ENCODE measurements at regions not wholly inside any gene's neighbourhood (a gene's known extent, or its start where the extent isn't known, plus 50 kb on each side); places are given as distances from the start of the nearest gene placed in this dataset.
A peak's percentile ranks its signal among the peaks of the same experiment; 100 is the strongest.

- Mint-ChIP-seq H3K27me3 (no peaks in the 10 kb centered on the region), H3K36me3 (ENCODE audit: low read depth) (no peaks in the 10 kb centered on the region), H3K4me3 (no peak overlapping the region), H3K9me3 (peaks cover 2% of the 10 kb centered on the region), H3K4me1 (ENCODE audit: low read depth) (no peaks in the 10 kb centered on the region), H3K27ac (no peak overlapping the region)
- Histone ChIP-seq H3K4me3 (ENCODE audit: low read length) (no peak overlapping the region), H3K4me1 (ENCODE audit: insufficient read depth, low read length) (no peaks in the 10 kb centered on the region), H3K36me3 (ENCODE audit: insufficient read depth, low read length) (no peaks in the 10 kb centered on the region), H3K27ac (ENCODE audit: low read depth in 1 of 2, low read length in 2 of 2) (no peak overlapping the region), H3K27me3 (ENCODE audit: control insufficient read depth in 1 of 2, insufficient read depth in 2 of 2, low read length in 2 of 2) (no peaks in the 10 kb centered on the region), H3K9me3 (ENCODE audit: control insufficient read depth in 1 of 2, insufficient read depth in 1 of 2, low read length in 2 of 2) (no peaks in the 10 kb centered on the region)
- no peak for ATAC-seq (ENCODE audit: poor library complexity)
- POLR2A ChIA-PET = no interaction called here
- DNase-seq = no peak
- intact Hi-C loops (cut with DNase I, micrococcal nuclease) = no loop called here
- CTCF ChIA-PET = interaction anchor here (0.6 kb wide), 1 partner anchor 90 kb away, joined by 3 read pairs; no protein-coding TSS in a partner anchor
- TF ChIP-seq CTCF (IDR thresholded peaks at IDR 0.05) = no peak
Measured at GRCh38 chr4:64166365-64166764, 242.9 kb downstream of the TECRL start.

GRCh38 chr4:64158648-64159326 lies 250.5 kb downstream of the TECRL start:
- Mint-ChIP-seq H3K4me3 (no peak overlapping the region), H3K36me3 (ENCODE audit: low read depth) (no peaks in the 10 kb centered on the region), H3K27ac (no peak overlapping the region), H3K4me1 (ENCODE audit: low read depth) (peaks cover 5% of the 10 kb centered on the region), H3K27me3 (no peaks in the 10 kb centered on the region), H3K9me3 (no peaks in the 10 kb centered on the region)
- ATAC-seq (ENCODE audit: poor library complexity) (no peak), DNase-seq (peak in 6 of 14 experiments; percentile 0 to 40 (median 15))
- Histone ChIP-seq H3K4me1 (ENCODE audit: insufficient read depth, low read length) (no peaks in the 10 kb centered on the region), H3K27me3 (ENCODE audit: control insufficient read depth in 1 of 2, insufficient read depth in 2 of 2, low read length in 2 of 2) (no peaks in the 10 kb centered on the region), H3K4me3 (ENCODE audit: low read length) (no peak overlapping the region), H3K36me3 (ENCODE audit: insufficient read depth, low read length) (no peaks in the 10 kb centered on the region), H3K9me3 (ENCODE audit: control insufficient read depth in 1 of 2, insufficient read depth in 1 of 2, low read length in 2 of 2) (no peaks in the 10 kb centered on the region), H3K27ac (ENCODE audit: low read depth in 1 of 2, low read length in 2 of 2) (no peak overlapping the region)
- TF ChIP-seq CTCF (IDR thresholded peaks at IDR 0.05) = peak; percentile 58
- ChIA-PET CTCF (no interaction called here), POLR2A (no interaction called here)
- intact Hi-C loops (cut with DNase I, micrococcal nuclease) = no loop called here

GRCh38 chr4:64157397-64157796 lies 251.9 kb downstream of the TECRL start:
- no peaks in the 10 kb centered on the region for H3K27me3 Mint-ChIP-seq
- H3K27ac ChIP-seq (ENCODE audit: low read depth in 1 of 2, low read length in 2 of 2) = no peak overlapping the region
- H3K4me1 Mint-ChIP-seq (ENCODE audit: low read depth) = peaks cover 5% of the 10 kb centered on the region
- ChIA-PET POLR2A (no interaction called here), CTCF (no interaction called here)
- no peaks in the 10 kb centered on the region for H3K4me1 ChIP-seq (ENCODE audit: insufficient read depth, low read length)
- H3K36me3 ChIP-seq (ENCODE audit: insufficient read depth, low read length) = no peaks in the 10 kb centered on the region
- H3K4me3 ChIP-seq (ENCODE audit: low read length) = no peak overlapping the region
- no peaks in the 10 kb centered on the region for H3K9me3 Mint-ChIP-seq
- H3K9me3 ChIP-seq (ENCODE audit: control insufficient read depth in 1 of 2, insufficient read depth in 1 of 2, low read length in 2 of 2) = no peaks in the 10 kb centered on the region
- H3K27me3 ChIP-seq (ENCODE audit: control insufficient read depth in 1 of 2, insufficient read depth in 2 of 2, low read length in 2 of 2) = no peaks in the 10 kb centered on the region
- no peak for TF ChIP-seq CTCF (IDR thresholded peaks at IDR 0.05)
- H3K27ac Mint-ChIP-seq = no peak overlapping the region
- no peak overlapping the region for H3K4me3 Mint-ChIP-seq
- ATAC-seq (ENCODE audit: poor library complexity) = no peak
- H3K36me3 Mint-ChIP-seq (ENCODE audit: low read depth) = no peaks in the 10 kb centered on the region
- intact Hi-C loops (cut with DNase I, micrococcal nuclease) = no loop called here
- no peak for DNase-seq

All from CD4-positive, alpha-beta T cell (primary cell).